ENCODE measurements at regions not wholly inside any gene's neighbourhood (a gene's known extent, or its start where the extent isn't known, plus 50 kb on each side); places are given as distances from the start of the nearest gene placed in this dataset.

DNA sequence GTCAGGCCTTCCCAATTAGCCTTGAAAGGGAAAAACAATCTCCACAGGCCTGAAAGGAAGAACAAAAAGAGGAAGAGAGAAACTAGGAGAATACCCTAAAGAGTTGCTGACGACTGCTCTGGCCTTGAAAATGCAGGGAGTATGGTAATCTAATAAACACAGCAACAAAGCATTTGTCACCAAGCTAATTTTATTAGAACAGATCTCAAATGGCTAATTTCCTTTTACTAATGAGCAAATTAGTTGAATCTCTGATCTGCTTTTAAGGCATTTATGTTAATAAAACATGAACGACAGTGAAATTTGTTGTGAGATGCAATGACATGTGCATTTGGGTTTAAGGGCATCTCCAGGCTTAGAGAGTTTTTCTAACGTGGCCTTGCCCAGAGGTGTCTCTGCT lies 212.2 kb downstream of the BUD13 start:
- H3K27me3 ChIP-seq, result no peaks in the 10 kb centered on the region
- DNase-seq (ENCODE audit: low spot score in 2 of 2), result no peak
- no peaks in the 10 kb centered on the region for H3K4me1 ChIP-seq
- TF ChIP-seq, protein P1, sequence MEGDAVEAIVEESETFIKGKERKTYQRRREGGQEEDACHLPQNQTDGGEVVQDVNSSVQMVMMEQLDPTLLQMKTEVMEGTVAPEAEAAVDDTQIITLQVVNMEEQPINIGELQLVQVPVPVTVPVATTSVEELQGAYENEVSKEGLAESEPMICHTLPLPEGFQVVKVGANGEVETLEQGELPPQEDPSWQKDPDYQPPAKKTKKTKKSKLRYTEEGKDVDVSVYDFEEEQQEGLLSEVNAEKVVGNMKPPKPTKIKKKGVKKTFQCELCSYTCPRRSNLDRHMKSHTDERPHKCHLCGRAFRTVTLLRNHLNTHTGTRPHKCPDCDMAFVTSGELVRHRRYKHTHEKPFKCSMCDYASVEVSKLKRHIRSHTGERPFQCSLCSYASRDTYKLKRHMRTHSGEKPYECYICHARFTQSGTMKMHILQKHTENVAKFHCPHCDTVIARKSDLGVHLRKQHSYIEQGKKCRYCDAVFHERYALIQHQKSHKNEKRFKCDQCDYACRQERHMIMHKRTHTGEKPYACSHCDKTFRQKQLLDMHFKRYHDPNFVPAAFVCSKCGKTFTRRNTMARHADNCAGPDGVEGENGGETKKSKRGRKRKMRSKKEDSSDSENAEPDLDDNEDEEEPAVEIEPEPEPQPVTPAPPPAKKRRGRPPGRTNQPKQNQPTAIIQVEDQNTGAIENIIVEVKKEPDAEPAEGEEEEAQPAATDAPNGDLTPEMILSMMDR (IDR thresholded peaks at IDR 0.05), result no peak
- intact Hi-C loops (cut with DNase I), result no loop called here
- H3K4me3 ChIP-seq, result no peak overlapping the region
- H3K27ac ChIP-seq, result no peak overlapping the region
- peaks cover 0 to 2% of the 10 kb centered on the region in 2 donors for H3K9me3 ChIP-seq
- H3K36me3 ChIP-seq, result no peaks in the 10 kb centered on the region

DNA sequence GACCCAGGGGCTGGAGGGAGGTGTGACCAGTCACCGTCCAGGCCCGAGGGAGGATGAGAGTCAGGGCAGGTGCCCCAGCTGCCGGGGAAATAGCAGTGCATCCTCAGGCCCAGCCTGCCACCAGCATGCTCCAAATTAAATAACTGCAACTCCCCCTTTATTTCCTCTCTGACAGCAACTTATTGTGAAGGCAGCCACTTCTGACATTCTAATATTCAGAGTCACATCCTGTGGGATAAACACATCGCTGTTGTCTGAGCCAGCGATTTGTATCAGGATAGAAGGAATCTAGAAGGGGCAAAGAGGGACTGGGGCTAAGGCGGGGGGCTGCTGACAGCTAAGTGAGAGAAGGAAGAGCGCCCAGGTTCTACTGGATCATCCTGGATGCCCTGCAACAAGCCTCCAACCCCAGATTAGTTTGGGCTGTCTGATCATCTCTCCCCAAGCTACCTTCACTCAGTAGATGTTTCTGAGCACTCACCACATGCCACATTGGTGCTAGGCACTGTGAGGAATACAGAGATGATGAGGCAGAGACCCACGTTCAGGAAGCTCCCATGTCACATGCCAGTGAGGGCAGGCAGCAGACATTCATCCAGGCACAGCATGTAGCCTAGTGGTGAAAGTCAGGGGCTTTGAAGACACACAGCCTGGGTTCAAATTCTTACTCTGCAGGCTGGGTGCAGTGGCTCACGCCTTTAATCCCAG lies 214.1 kb downstream of the BUD13 start:
- DNase-seq (ENCODE audit: low spot score in 2 of 2), result no peak
- Histone ChIP-seq H3K27me3 (no peaks in the 10 kb centered on the region), H3K27ac (no peak overlapping the region), H3K4me3 (no peak overlapping the region), H3K36me3 (no peaks in the 10 kb centered on the region), H3K9me3 (no peaks in the 10 kb centered on the region), H3K4me1 (no peaks in the 10 kb centered on the region)
- intact Hi-C loops (cut with DNase I), result no loop called here
- TF ChIP-seq, protein P1 (IDR thresholded peaks at IDR 0.05), result no peak

DNA sequence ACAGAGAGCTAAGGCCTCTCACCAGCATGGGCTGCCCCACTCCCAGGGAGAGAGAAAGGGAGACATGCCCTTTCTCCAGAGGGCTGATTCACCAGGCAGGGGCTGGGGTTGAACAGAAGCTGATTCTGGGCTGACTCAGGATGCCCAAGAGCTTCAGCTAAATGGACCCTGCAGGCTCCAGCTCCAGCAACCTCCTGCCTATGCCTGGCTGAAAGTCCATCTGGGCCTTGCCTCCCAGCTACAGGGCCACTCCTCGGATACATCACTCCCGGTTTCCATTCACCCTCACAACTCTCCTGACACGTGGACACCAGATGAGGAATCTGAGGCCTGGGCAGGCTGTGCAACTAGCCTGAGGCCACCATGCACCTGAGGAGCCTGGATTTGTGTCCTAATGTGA lies 215.5 kb downstream of the BUD13 start:
- intact Hi-C loops (cut with DNase I), result no loop called here
- Histone ChIP-seq H3K4me1 (no peaks in the 10 kb centered on the region), H3K27me3 (no peaks in the 10 kb centered on the region), H3K36me3 (no peaks in the 10 kb centered on the region), H3K27ac (no peak overlapping the region), H3K4me3 (no peak overlapping the region), H3K9me3 (no peaks in the 10 kb centered on the region)
- TF ChIP-seq, protein P1 (IDR thresholded peaks at IDR 0.05), result no peak
- DNase-seq (ENCODE audit: low spot score in 2 of 2), result no peak

DNA sequence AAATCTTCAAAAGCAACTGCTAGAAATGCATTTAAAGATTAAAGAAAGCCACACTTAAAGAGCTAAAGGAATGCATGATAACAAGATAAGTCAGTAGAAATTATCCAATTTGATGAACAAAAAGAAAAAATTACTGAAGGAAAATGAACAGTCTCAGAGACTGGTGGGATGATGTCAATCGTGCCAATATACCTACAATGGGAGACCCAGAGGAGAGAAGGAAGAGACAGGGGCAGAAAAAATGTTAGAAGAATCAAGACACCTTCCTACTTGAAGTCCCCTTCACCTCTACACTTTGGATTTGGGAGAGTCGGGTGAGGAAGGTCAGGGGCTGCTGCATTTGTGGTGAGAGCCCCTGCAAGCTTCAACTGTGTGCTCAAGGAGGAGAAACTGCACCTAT lies 216.3 kb downstream of the BUD13 start:
- H3K9me3 ChIP-seq, result no peaks in the 10 kb centered on the region
- no peak for DNase-seq (ENCODE audit: low spot score in 2 of 2)
- H3K4me1 ChIP-seq, result no peaks in the 10 kb centered on the region
- H3K4me3 ChIP-seq, result no peak overlapping the region
- no peak overlapping the region for H3K27ac ChIP-seq
- H3K36me3 ChIP-seq, result no peaks in the 10 kb centered on the region
- TF ChIP-seq, protein P1 (IDR thresholded peaks at IDR 0.05), result no peak
- no peaks in the 10 kb centered on the region for H3K27me3 ChIP-seq
- intact Hi-C loops (cut with DNase I), result no loop called here

DNA sequence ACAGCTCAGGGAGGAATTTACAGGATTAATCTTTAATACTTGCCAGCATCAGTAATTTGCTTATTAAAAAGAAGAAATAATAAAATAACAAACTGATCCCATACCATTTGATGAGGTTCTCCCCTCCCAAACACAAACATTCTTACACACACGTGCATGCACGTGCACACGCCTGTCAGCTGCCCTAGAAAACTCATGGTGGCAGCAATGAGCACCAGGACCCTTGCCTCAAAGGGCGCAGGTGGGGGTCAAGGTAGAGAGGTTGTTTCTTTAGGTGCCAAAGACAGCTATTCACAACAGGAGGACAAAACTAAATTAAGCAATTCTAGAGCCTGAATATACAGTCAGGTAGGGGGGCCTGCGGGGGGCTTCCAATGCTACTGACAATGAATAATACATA lies 219.3 kb downstream of the BUD13 start:
- intact Hi-C loops (cut with DNase I), result no loop called here
- H3K27ac ChIP-seq, result no peak overlapping the region
- no peaks in the 10 kb centered on the region for H3K27me3 ChIP-seq
- TF ChIP-seq, protein P1 (IDR thresholded peaks at IDR 0.05), result no peak
- DNase-seq (ENCODE audit: low spot score in 2 of 2), result no peak
- H3K9me3 ChIP-seq, result no peaks in the 10 kb centered on the region
- no peaks in the 10 kb centered on the region for H3K4me1 ChIP-seq
- no peaks in the 10 kb centered on the region for H3K36me3 ChIP-seq
- no peak overlapping the region for H3K4me3 ChIP-seq

DNA sequence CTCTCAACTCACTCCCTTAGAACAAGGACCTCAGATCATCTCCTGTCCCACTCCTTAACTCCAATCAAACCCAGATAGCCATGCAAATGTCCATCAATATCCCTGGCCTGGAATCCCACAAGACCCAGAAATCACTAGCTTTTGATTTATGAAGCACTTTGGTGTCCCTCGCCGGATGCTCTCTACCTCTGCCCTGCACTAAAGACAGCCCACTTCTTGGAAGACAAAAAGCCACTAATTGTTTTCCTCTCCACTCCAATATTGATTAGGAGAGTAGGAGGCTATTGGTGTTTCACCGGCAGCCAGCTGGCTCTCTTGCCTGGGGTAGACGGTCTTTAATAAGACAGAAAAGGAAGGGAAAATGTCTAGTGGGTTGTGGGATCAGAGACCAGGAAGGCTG lies 221.2 kb downstream of the BUD13 start:
- Histone ChIP-seq H3K36me3 (no peaks in the 10 kb centered on the region), H3K4me1 (no peaks in the 10 kb centered on the region), H3K27ac (no peak overlapping the region), H3K27me3 (no peaks in the 10 kb centered on the region), H3K9me3 (no peaks in the 10 kb centered on the region), H3K4me3 (no peak overlapping the region)
- intact Hi-C loops (cut with DNase I), result no loop called here
- no peak for DNase-seq (ENCODE audit: low spot score in 2 of 2)
- TF ChIP-seq, protein P1 (IDR thresholded peaks at IDR 0.05), result no peak
